ENCODE measurements at regions not wholly inside any gene's neighbourhood (a gene's known extent, or its start where the extent isn't known, plus 50 kb on each side); places are given as distances from the start of the nearest gene placed in this dataset.

DNA sequence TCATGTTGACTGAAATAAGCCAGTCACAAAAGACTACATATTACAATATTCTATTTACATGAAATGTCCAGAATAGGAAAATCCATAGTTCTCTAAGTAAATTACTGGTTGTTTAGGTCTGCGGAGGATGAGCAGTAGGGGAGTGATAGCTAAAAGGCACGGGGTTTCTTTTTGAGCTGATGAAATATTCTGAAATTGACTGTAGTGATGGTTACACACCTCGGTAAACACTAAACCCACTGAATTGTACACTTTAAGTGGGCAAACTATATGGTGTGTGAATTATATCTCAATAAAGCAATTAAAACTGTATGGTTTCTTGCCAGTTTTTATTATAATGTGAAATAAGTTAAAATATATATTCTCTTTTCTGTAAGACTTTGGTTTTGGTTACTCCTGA is 77.7 kb upstream of the TMED7 start:
- H3K4me2 ChIP-seq (replicated peaks; ENCODE audit: low read depth, low read length, poor library complexity, severe bottlenecking), result no peak overlapping the region
- no peak overlapping the region for H2AFZ ChIP-seq (ENCODE audit: insufficient read depth, low read depth, low read length, poor library complexity, severe bottlenecking)
- no peak overlapping the region for H3K27ac ChIP-seq (ENCODE audit: low read length in 2 of 2)
- intact Hi-C loops (cut with micrococcal nuclease), result no loop called here
- CTCF ChIA-PET, result no interaction called here
- DNase-seq (no peak), ATAC-seq (ENCODE audit: low read depth) (no peak)
- H3K36me3 ChIP-seq (replicated peaks in 1 of 2; ENCODE audit: control extremely low read depth in 1 of 2, control insufficient read depth in 1 of 2, extremely low read depth in 1 of 2, insufficient read depth in 2 of 2, low read length in 1 of 2), result no peaks in the 10 kb centered on the region
- peaks cover 0 to 8% (median 0%) of the 10 kb centered on the region in 4 experiments for H3K27me3 ChIP-seq (replicated peaks in 1 of 4; ENCODE audit: control extremely low read depth in 1 of 4, control insufficient read depth in 3 of 4, insufficient read depth in 4 of 4, low read length in 3 of 4)
- POLR2A ChIA-PET, result no interaction called here
- H4K20me1 ChIP-seq (ENCODE audit: control insufficient read depth, insufficient read depth, low read length, poor library complexity, severe bottlenecking), result no peaks in the 10 kb centered on the region
- H3K79me2 ChIP-seq (ENCODE audit: control insufficient read depth, insufficient read depth, low read length), result no peaks in the 10 kb centered on the region
- TF ChIP-seq CTCF (IDR thresholded peaks at IDR 0.05), result no peak
- no peak for TF ChIP-seq EZH2 (IDR thresholded peaks at IDR 0.05; ENCODE audit: borderline replicate concordance, insufficient read depth, low read depth, low read length, poor library complexity, severe bottlenecking)
- H3K4me3 ChIP-seq (ENCODE audit: control extremely low read depth in 1 of 5, extremely low read depth in 1 of 5, insufficient read depth in 1 of 5, low read depth in 2 of 5, low read length in 4 of 5), result no peak overlapping the region
- no peaks in the 10 kb centered on the region for H3K9me3 Mint-ChIP-seq (ENCODE audit: insufficient read depth)
- H3K4me1 ChIP-seq (ENCODE audit: control insufficient read depth in 2 of 2, insufficient read depth in 2 of 2, low read length in 2 of 2), result no peaks in the 10 kb centered on the region
- no peaks in the 10 kb centered on the region for H3K9me3 ChIP-seq (ENCODE audit: control extremely low read depth in 1 of 3, control insufficient read depth in 2 of 3, insufficient read depth in 1 of 3, low read length in 2 of 3)
- no peaks in the 10 kb centered on the region for H3K4me1 Mint-ChIP-seq
- H3K27ac Mint-ChIP-seq, result no peak overlapping the region
- peaks cover 4% of the 10 kb centered on the region for H3K27me3 Mint-ChIP-seq
- H3K9ac ChIP-seq (ENCODE audit: low read length), result no peak overlapping the region
- 100% methylated on average over 1 of the region's 3 CpGs for WGBS (ENCODE audit: insufficient coverage)
- no peak overlapping the region for H3K4me3 Mint-ChIP-seq

- no peak overlapping the region for H3K27ac Mint-ChIP-seq
- no peaks in the 10 kb centered on the region for H3K4me1 Mint-ChIP-seq
- no peak overlapping the region for H3K4me3 ChIP-seq (ENCODE audit: control extremely low read depth in 1 of 5, extremely low read depth in 1 of 5, insufficient read depth in 1 of 5, low read depth in 2 of 5, low read length in 4 of 5)
- H3K9me3 Mint-ChIP-seq (ENCODE audit: insufficient read depth), result no peaks in the 10 kb centered on the region
- H3K27me3 ChIP-seq (replicated peaks in 1 of 4; ENCODE audit: control extremely low read depth in 1 of 4, control insufficient read depth in 3 of 4, insufficient read depth in 4 of 4, low read length in 3 of 4), result peaks cover 0 to 8% (median 0%) of the 10 kb centered on the region in 4 experiments
- H3K36me3 ChIP-seq (replicated peaks in 1 of 2; ENCODE audit: control extremely low read depth in 1 of 2, control insufficient read depth in 1 of 2, extremely low read depth in 1 of 2, insufficient read depth in 2 of 2, low read length in 1 of 2), result no peaks in the 10 kb centered on the region
- H3K4me1 ChIP-seq (ENCODE audit: control insufficient read depth in 2 of 2, insufficient read depth in 2 of 2, low read length in 2 of 2), result no peaks in the 10 kb centered on the region
- intact Hi-C loops (cut with micrococcal nuclease), result no loop called here
- TF ChIP-seq CTCF (IDR thresholded peaks at IDR 0.05), result no peak
- no peak for TF ChIP-seq EZH2 (IDR thresholded peaks at IDR 0.05; ENCODE audit: borderline replicate concordance, insufficient read depth, low read depth, low read length, poor library complexity, severe bottlenecking)
- H2AFZ ChIP-seq (ENCODE audit: insufficient read depth, low read depth, low read length, poor library complexity, severe bottlenecking), result no peak overlapping the region
- WGBS (ENCODE audit: insufficient coverage), result no CpG with 5 or more reads among the region's 4 CpGs
- H3K79me2 ChIP-seq (ENCODE audit: control insufficient read depth, insufficient read depth, low read length), result no peaks in the 10 kb centered on the region
- DNase-seq (no peak), ATAC-seq (ENCODE audit: low read depth) (no peak)
- H4K20me1 ChIP-seq (ENCODE audit: control insufficient read depth, insufficient read depth, low read length, poor library complexity, severe bottlenecking), result no peaks in the 10 kb centered on the region
- H3K4me3 Mint-ChIP-seq, result no peak overlapping the region
- H3K9ac ChIP-seq (ENCODE audit: low read length), result no peak overlapping the region
- H3K9me3 ChIP-seq (ENCODE audit: control extremely low read depth in 1 of 3, control insufficient read depth in 2 of 3, insufficient read depth in 1 of 3, low read length in 2 of 3), result no peaks in the 10 kb centered on the region
- H3K27me3 Mint-ChIP-seq, result peaks cover 4% of the 10 kb centered on the region
- POLR2A ChIA-PET, result no interaction called here
- H3K27ac ChIP-seq (ENCODE audit: low read length in 2 of 2), result no peak overlapping the region
- no peak overlapping the region for H3K4me2 ChIP-seq (replicated peaks; ENCODE audit: low read depth, low read length, poor library complexity, severe bottlenecking)
- CTCF ChIA-PET, result no interaction called here
Measured at GRCh38 chr5:115702025-115702424, 76.2 kb upstream of the TMED7 start.
